Activated T-helper 2 cell treated with anti-CD3 and anti-CD28 coated beads, Interferon-gamma antibody, Interleukin-2, Interleukin-4, amounts not matched to agents 10 μg/mL and 5 μg/mL and 100 μg/mL, durations not matched to agents 14 hours and 24 hours and 36 hours (primary cell): ENCODE measurements at regions not wholly inside any gene's neighbourhood (a gene's known extent, or its start where the extent isn't known, plus 50 kb on each side); places are given as distances from the start of the nearest gene placed in this dataset.

Experiments
- DNase-seq: peaks from one replicate; pipeline ENCODE4 v3.0.0; 2021; ENCODE audit warnings: low spot score
- H3K27ac Mint-ChIP-seq: one replicate; pipeline ENCODE4 v1.8.0; 2021; ENCODE audit warnings: mixed read lengths
- H3K27me3 Mint-ChIP-seq: one replicate; pipeline ENCODE4 v1.8.0; 2021; ENCODE audit warnings: low read depth, mixed read lengths
- H3K36me3 Mint-ChIP-seq: one replicate; pipeline ENCODE4 v1.8.0; 2021; ENCODE audit warnings: low read depth, mixed read lengths
- H3K4me1 Mint-ChIP-seq: one replicate; pipeline ENCODE4 v1.8.0; 2021; ENCODE audit warnings: low read depth, mixed read lengths
- H3K4me3 Mint-ChIP-seq: one replicate; pipeline ENCODE4 v1.8.0; 2021; ENCODE audit warnings: low read depth, mild to moderate bottlenecking, moderate library complexity, mixed read lengths
- H3K9me3 Mint-ChIP-seq: one replicate; pipeline ENCODE4 v1.8.0; 2021; ENCODE audit warnings: mixed read lengths
- intact Hi-C: fragments of 100-400 bp; cut with micrococcal nuclease; formaldehyde crosslinking; loops from one replicate; pipeline ENCODE4 v1.15.1; 2023

- Mint-ChIP-seq H3K27ac (no peak overlapping the region), H3K36me3 (no peaks in the 10 kb centered on the region), H3K27me3 (peaks cover 3% of the 10 kb centered on the region), H3K4me3 (no peak overlapping the region), H3K9me3 (no peaks in the 10 kb centered on the region), H3K4me1 (no peaks in the 10 kb centered on the region)
- intact Hi-C loops, result no loop called here
- DNase-seq, result no peak
Measured at GRCh38 chr2:235402422-235402821, 91.4 kb upstream of the AGAP1 start.

GRCh38 chr2:235405612-235406361, 88.1 kb upstream of the AGAP1 start:
- no peak for DNase-seq
- intact Hi-C loops, result no loop called here
- H3K27me3 Mint-ChIP-seq, result no peaks in the 10 kb centered on the region
- H3K9me3 Mint-ChIP-seq, result no peaks in the 10 kb centered on the region
- H3K36me3 Mint-ChIP-seq, result no peaks in the 10 kb centered on the region
- H3K27ac Mint-ChIP-seq, result no peak overlapping the region
- H3K4me1 Mint-ChIP-seq, result no peaks in the 10 kb centered on the region
- no peak overlapping the region for H3K4me3 Mint-ChIP-seq

DNA sequence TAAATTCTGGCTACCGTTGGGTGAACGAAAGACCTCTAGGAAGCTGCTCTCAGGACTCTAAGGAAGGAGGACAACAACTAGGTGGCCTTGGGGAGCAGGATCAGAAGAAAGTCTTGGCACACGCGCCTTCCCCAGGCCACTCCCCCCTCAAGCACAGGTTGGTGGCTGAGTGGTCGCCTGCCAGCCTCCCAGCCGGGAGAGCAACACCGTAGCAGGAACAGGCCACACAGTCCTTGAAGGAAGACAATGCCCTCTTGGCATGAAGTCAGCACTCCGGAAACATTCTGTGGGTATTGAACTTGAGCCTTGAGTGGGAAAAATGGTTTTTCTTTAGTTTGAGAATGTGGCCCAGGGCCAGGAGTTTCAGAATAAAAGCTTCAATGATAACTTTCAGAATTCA, 87.4 kb upstream of the AGAP1 start:
- H3K27me3 Mint-ChIP-seq, result no peaks in the 10 kb centered on the region
- DNase-seq, result no peak
- H3K4me3 Mint-ChIP-seq, result no peak overlapping the region
- no peaks in the 10 kb centered on the region for H3K9me3 Mint-ChIP-seq
- intact Hi-C loops, result no loop called here
- H3K4me1 Mint-ChIP-seq, result no peaks in the 10 kb centered on the region
- no peak overlapping the region for H3K27ac Mint-ChIP-seq
- no peaks in the 10 kb centered on the region for H3K36me3 Mint-ChIP-seq

DNA sequence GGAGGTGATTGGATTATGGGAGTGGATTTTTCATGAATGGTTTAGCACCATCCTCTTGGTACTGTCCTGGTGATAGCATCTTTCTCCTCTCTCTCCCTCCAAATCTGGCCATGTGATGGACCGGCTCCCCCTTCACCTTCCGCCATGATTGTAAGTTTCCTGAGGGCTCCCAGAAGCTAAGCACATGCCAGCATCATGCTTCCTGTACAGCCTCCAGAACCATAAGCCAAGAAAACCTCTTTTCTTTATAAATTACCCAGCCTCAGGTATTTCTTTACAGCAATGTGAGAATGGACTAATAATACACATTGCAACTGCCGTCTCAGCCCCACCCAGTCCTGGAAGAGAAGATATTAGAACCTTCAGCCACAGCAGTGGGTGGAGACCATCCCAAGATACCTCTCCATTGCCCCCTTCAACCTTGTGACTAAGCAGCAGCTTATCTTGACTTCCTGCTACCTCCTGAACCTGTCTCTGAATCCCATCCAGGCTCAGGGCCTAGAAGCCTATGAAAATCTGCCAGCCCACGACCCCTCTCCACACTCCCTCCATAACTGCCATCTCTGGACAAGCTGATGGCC, 81.8 kb upstream of the AGAP1 start:
- H3K4me1 Mint-ChIP-seq, result no peaks in the 10 kb centered on the region
- intact Hi-C loops, result no loop called here
- no peak overlapping the region for H3K4me3 Mint-ChIP-seq
- no peak for DNase-seq
- H3K36me3 Mint-ChIP-seq, result no peaks in the 10 kb centered on the region
- H3K9me3 Mint-ChIP-seq, result no peaks in the 10 kb centered on the region
- H3K27me3 Mint-ChIP-seq, result peaks cover 4% of the 10 kb centered on the region
- no peak overlapping the region for H3K27ac Mint-ChIP-seq

DNA sequence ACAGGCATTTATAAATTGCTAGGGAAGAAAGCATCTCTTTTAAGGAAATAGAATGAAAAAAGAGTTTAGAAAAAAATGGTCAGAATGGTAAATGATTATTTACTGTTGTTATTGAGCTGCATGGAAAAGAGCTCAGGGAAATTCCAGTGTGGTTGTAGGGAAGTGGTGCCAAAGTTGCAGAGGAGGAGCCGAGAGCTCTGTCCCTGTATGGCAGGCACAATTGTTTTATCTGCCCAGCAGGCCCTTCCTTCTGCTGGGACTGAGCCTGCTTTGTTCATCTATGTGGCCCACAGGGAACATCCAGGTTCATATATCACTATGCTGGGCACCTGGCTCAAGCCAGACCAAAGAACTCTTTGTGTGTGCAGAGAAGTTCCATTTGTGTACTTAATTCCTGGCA, 80.8 kb upstream of the AGAP1 start:
- Mint-ChIP-seq H3K27ac (no peak overlapping the region), H3K4me1 (no peaks in the 10 kb centered on the region), H3K27me3 (peaks cover 6% of the 10 kb centered on the region), H3K4me3 (no peak overlapping the region), H3K9me3 (no peaks in the 10 kb centered on the region), H3K36me3 (no peaks in the 10 kb centered on the region)
- intact Hi-C loops, result no loop called here
- no peak for DNase-seq

DNA sequence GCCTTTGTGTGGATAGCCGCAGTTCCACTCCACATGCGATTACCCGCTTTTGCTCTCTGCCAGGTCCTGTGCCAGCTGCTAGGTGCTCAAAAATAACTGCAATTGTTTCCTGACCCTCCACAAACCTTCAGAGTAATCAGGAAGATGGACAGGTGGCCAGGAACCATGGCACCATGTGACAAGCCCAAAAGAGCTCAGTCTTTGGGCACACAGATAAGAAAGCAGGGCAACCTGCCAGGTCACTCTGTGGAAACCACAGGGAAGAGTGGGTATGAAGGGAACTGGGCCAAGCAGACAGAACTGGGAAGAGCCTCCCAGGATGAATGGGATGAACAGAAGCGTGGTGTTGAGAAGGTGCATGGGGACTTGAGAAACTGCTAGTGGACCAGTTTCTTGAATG, 79.4 kb upstream of the AGAP1 start:
- H3K27me3 Mint-ChIP-seq, result peaks cover 6% of the 10 kb centered on the region
- no peak overlapping the region for H3K4me3 Mint-ChIP-seq
- H3K27ac Mint-ChIP-seq, result no peak overlapping the region
- intact Hi-C loops, result no loop called here
- no peaks in the 10 kb centered on the region for H3K4me1 Mint-ChIP-seq
- no peak for DNase-seq
- H3K9me3 Mint-ChIP-seq, result no peaks in the 10 kb centered on the region
- no peaks in the 10 kb centered on the region for H3K36me3 Mint-ChIP-seq

DNA sequence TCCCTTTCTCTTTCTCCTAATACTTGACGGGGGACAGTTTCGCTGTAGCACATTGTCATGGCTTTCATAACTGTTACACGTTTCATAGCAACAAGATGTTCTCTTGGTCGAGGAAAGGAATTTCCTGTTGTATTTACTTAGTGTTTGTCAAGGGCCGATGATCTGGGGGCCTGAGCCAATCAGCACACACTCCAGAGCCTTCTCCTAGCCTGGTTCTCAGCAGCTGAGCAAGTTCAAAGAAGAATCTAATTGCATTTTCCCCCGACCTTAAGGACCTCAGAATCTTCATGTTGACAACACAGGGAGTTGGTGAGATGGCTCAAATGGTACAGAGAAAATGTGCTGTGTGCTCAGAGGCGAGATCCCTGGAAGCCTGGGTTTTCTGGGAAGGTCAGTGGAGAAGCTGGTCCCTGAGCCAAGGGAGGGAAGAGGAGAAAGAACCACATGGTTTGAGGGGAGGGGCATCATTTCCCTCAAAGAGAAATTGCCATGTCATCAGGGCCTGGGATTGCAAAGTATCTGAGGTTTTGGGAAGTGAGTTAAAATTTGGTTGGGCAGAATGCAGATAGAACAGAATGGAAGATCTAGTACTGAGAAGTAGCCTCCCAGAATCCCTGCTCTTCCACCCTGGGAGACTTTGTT, 76.9 kb upstream of the AGAP1 start:
- H3K27ac Mint-ChIP-seq, result no peak overlapping the region
- intact Hi-C loops, result no loop called here
- no peaks in the 10 kb centered on the region for H3K36me3 Mint-ChIP-seq
- H3K9me3 Mint-ChIP-seq, result no peaks in the 10 kb centered on the region
- H3K4me3 Mint-ChIP-seq, result no peak overlapping the region
- no peaks in the 10 kb centered on the region for H3K4me1 Mint-ChIP-seq
- H3K27me3 Mint-ChIP-seq, result peaks cover 6% of the 10 kb centered on the region
- DNase-seq, result no peak

DNA sequence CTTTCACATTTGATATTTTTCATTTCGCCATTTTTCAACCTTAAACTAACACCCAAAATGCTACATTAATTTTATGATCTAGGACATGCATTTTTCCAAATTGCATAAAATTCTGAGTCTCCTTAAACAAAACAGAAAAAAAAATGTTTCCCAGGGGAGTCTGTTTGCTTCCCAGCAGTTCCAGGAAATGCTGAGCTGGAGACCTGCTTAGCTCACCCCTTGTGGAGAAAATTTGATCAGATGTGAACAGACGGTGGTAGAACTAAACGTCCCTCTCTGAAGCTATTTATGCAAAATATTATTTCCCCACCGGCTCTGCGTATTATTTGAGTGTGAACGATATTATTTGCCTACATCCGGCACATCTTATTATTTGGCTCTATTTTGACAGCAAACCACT, 74.9 kb upstream of the AGAP1 start:
- intact Hi-C loops, result no loop called here
- no peak for DNase-seq
- H3K27ac Mint-ChIP-seq, result no peak overlapping the region
- H3K9me3 Mint-ChIP-seq, result no peaks in the 10 kb centered on the region
- H3K4me3 Mint-ChIP-seq, result no peak overlapping the region
- H3K36me3 Mint-ChIP-seq, result no peaks in the 10 kb centered on the region
- peaks cover 6% of the 10 kb centered on the region for H3K27me3 Mint-ChIP-seq
- H3K4me1 Mint-ChIP-seq, result no peaks in the 10 kb centered on the region

GRCh38 chr2:235419996-235420395, 73.8 kb upstream of the AGAP1 start:
- no peak for DNase-seq
- peaks cover 6% of the 10 kb centered on the region for H3K27me3 Mint-ChIP-seq
- intact Hi-C loops, result no loop called here
- H3K9me3 Mint-ChIP-seq, result no peaks in the 10 kb centered on the region
- H3K27ac Mint-ChIP-seq, result no peak overlapping the region
- no peaks in the 10 kb centered on the region for H3K36me3 Mint-ChIP-seq
- H3K4me3 Mint-ChIP-seq, result no peak overlapping the region
- H3K4me1 Mint-ChIP-seq, result no peaks in the 10 kb centered on the region

GRCh38 chr2:235421618-235422017, 72.2 kb upstream of the AGAP1 start:
- intact Hi-C loops, result no loop called here
- no peaks in the 10 kb centered on the region for H3K36me3 Mint-ChIP-seq
- H3K27ac Mint-ChIP-seq, result no peak overlapping the region
- H3K27me3 Mint-ChIP-seq, result peaks cover 6% of the 10 kb centered on the region
- no peaks in the 10 kb centered on the region for H3K4me1 Mint-ChIP-seq
- no peaks in the 10 kb centered on the region for H3K9me3 Mint-ChIP-seq
- H3K4me3 Mint-ChIP-seq, result no peak overlapping the region
- no peak for DNase-seq

- Mint-ChIP-seq H3K27me3 (no peaks in the 10 kb centered on the region), H3K4me3 (no peak overlapping the region), H3K27ac (no peak overlapping the region), H3K36me3 (no peaks in the 10 kb centered on the region), H3K4me1 (no peaks in the 10 kb centered on the region), H3K9me3 (no peaks in the 10 kb centered on the region)
- DNase-seq, result no peak
- intact Hi-C loops, result no loop called here
Measured at GRCh38 chr2:235430366-235431083, 63.3 kb upstream of the AGAP1 start.

DNA sequence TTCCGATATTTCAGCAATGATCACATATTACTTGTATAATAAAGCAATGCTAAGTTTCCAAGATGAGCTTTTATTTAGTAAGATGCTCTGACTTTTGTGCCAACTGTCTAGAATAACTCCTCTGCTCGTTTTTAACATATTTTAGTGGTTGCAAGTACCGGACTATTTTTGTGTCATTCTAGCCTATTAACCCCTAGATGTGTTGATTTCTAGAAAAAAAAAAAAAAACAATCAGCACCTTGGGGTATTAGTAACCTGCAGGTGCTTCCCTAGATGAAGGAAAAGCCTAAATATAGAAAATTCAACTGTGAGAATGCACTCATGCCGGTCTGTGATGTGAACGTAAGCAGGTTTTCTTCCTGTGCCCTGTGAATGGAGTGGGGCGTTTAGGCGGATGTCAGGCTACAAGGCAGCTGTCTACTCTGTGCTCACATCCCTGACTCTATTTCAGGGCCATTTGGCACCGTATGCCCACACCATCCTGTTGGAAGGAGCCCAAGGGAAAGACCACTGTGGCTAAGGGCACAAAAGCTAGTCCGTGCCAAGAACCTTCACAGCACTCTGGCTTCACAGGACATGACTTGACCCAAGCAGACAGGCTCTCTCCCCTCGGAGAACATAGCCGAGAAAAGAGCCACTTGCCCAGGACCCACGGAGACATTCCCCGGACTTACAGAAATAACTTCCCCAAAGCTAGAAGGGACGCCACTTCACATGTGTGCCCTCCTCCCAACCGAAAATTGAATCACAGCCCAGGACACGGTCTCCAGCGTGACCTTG, 60.9 kb upstream of the AGAP1 start:
- Mint-ChIP-seq H3K4me1 (no peaks in the 10 kb centered on the region), H3K27me3 (no peaks in the 10 kb centered on the region), H3K9me3 (peaks cover 4% of the 10 kb centered on the region), H3K36me3 (no peaks in the 10 kb centered on the region), H3K27ac (no peak overlapping the region), H3K4me3 (no peak overlapping the region)
- intact Hi-C loops, result no loop called here
- no peak for DNase-seq
